OCI-LY7 (cell line): ENCODE measurements at regions not wholly inside any gene's neighbourhood (a gene's known extent, or its start where the extent isn't known, plus 50 kb on each side); places are given as distances from the start of the nearest gene placed in this dataset.

Experiments
- EZH2phosphoT487 ChIP-seq: fragments of 200-600 bp; sonication (generic); IDR thresholded peaks from 2 replicates; pipeline ENCODE4 v1.6.1; 2018; ENCODE audit warnings: low read depth, borderline replicate concordance, mild to moderate bottlenecking, mixed run types, antibody characterized with exemption, low read length, moderate library complexity, mixed read lengths
- TF ChIP-seq, protein P1 (sequence below): fragments of 200-600 bp; sonication (generic); conservative IDR thresholded peaks from 2 replicates; pipeline ENCODE4 v1.5.1; 2014; ENCODE audit warnings: mild to moderate bottlenecking, antibody characterized with exemption, low read length, moderate library complexity, mixed read lengths

DNA sequence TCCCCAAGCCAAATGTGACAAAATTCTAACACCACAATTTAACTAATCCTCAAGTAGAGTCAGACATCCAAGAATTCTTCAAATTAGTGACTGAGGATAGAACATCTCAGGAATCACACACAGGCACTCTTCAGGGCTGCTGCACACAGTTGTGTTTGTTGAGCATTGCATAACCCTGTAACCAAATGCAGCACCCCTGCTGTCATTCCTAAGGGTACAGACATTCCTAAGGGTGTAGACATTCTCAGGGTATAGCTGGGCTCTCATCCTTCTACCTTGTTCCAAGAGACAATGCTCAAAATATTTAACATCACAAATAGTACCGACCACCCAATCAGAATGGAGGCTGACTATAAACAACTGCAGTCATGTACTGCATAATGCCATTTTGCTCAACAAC is 107.1 kb upstream of the UBE2E2 start:
- TF ChIP-seq, protein P1, sequence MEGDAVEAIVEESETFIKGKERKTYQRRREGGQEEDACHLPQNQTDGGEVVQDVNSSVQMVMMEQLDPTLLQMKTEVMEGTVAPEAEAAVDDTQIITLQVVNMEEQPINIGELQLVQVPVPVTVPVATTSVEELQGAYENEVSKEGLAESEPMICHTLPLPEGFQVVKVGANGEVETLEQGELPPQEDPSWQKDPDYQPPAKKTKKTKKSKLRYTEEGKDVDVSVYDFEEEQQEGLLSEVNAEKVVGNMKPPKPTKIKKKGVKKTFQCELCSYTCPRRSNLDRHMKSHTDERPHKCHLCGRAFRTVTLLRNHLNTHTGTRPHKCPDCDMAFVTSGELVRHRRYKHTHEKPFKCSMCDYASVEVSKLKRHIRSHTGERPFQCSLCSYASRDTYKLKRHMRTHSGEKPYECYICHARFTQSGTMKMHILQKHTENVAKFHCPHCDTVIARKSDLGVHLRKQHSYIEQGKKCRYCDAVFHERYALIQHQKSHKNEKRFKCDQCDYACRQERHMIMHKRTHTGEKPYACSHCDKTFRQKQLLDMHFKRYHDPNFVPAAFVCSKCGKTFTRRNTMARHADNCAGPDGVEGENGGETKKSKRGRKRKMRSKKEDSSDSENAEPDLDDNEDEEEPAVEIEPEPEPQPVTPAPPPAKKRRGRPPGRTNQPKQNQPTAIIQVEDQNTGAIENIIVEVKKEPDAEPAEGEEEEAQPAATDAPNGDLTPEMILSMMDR = no peak
- TF ChIP-seq EZH2phosphoT487 = no peak
